ENCODE measurements at regions not wholly inside any gene's neighbourhood (a gene's known extent, or its start where the extent isn't known, plus 50 kb on each side); places are given as distances from the start of the nearest gene placed in this dataset.

- Histone ChIP-seq H3K9me3 (ENCODE audit: low read length) (no peaks in the 10 kb centered on the region), H3K9ac (ENCODE audit: low read length) (no peak overlapping the region), H3K9me2 (replicated peaks; ENCODE audit: low read length) (no peaks in the 10 kb centered on the region), H3K27ac (ENCODE audit: low read length) (no peak overlapping the region), H3K4me1 (ENCODE audit: insufficient read depth, low read length) (peaks cover 25% of the 10 kb centered on the region), H2AFZ (ENCODE audit: low read length) (no peak overlapping the region), H3K27me3 (ENCODE audit: low read length) (no peaks in the 10 kb centered on the region), H4K20me1 (ENCODE audit: low read length) (no peaks in the 10 kb centered on the region), H3F3A (ENCODE audit: low read length, unreplicated experiment) (no peaks in the 10 kb centered on the region), H3K4me2 (ENCODE audit: low read length) (no peak overlapping the region), H3K4me3 (ENCODE audit: low read length) (no peak overlapping the region), H3K79me2 (ENCODE audit: low read length) (no peaks in the 10 kb centered on the region), H3K36me3 (ENCODE audit: low read depth, low read length) (no peaks in the 10 kb centered on the region)
- ATAC-seq (no peak), DNase-seq (no peak)
- TF ChIP-seq, protein P1, sequence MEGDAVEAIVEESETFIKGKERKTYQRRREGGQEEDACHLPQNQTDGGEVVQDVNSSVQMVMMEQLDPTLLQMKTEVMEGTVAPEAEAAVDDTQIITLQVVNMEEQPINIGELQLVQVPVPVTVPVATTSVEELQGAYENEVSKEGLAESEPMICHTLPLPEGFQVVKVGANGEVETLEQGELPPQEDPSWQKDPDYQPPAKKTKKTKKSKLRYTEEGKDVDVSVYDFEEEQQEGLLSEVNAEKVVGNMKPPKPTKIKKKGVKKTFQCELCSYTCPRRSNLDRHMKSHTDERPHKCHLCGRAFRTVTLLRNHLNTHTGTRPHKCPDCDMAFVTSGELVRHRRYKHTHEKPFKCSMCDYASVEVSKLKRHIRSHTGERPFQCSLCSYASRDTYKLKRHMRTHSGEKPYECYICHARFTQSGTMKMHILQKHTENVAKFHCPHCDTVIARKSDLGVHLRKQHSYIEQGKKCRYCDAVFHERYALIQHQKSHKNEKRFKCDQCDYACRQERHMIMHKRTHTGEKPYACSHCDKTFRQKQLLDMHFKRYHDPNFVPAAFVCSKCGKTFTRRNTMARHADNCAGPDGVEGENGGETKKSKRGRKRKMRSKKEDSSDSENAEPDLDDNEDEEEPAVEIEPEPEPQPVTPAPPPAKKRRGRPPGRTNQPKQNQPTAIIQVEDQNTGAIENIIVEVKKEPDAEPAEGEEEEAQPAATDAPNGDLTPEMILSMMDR (conservative IDR thresholded peaks at IDR 0.05; ENCODE audit: low read depth, low read length): no peak
- TF ChIP-seq EZH2 (IDR thresholded peaks at IDR 0.05; ENCODE audit: low read length, unreplicated experiment) (no peak), EZH2phosphoT487 (IDR thresholded peaks at IDR 0.05; ENCODE audit: borderline replicate concordance, low read length) (no peak)
- intact Hi-C loops (cut with micrococcal nuclease): no loop called here
- no TSS peak for BruUV-seq (replicated peaks)
- ChIA-PET POLR2A (ENCODE audit: unreplicated experiment) (no interaction called here), CTCF (no interaction called here)
Observed at GRCh38 chr12:75846102-75846501, 185.5 kb downstream of the PHLDA1 start.

DNA sequence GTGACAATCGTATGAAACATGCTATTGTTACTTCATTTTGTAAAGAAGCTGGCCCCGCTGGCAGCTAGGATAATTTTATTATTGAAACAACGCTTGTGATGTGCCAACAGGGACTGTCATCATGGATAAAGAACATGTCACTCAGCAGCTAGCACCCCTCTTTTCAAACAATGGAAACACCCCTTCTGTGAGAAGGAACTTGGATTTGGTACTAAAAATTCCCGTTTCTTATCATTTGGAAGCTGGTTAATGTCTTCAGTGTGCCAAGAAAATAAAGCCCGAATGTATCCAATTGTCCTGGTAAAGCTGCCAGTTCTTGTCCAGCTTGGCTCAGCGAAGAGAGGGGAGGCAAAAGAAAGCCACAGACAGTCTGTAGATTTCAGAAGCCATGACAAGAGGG lies 186.6 kb downstream of the PHLDA1 start:
- H3K79me2 ChIP-seq (ENCODE audit: low read length): no peaks in the 10 kb centered on the region
- H3K9me2 ChIP-seq (replicated peaks; ENCODE audit: low read length): no peaks in the 10 kb centered on the region
- ATAC-seq (no peak), DNase-seq (no peak)
- peaks cover 14% of the 10 kb centered on the region for H3K4me1 ChIP-seq (ENCODE audit: insufficient read depth, low read length)
- no peak overlapping the region for H3K9ac ChIP-seq (ENCODE audit: low read length)
- no peaks in the 10 kb centered on the region for H3K27me3 ChIP-seq (ENCODE audit: low read length)
- TF ChIP-seq, protein P1 (conservative IDR thresholded peaks at IDR 0.05; ENCODE audit: low read depth, low read length): no peak
- TF ChIP-seq EZH2 (IDR thresholded peaks at IDR 0.05; ENCODE audit: low read length, unreplicated experiment) (no peak), EZH2phosphoT487 (IDR thresholded peaks at IDR 0.05; ENCODE audit: borderline replicate concordance, low read length) (no peak)
- no peak overlapping the region for H3K4me2 ChIP-seq (ENCODE audit: low read length)
- intact Hi-C loops (cut with micrococcal nuclease): no loop called here
- no peak overlapping the region for H2AFZ ChIP-seq (ENCODE audit: low read length)
- POLR2A ChIA-PET (ENCODE audit: unreplicated experiment): no interaction called here
- no peaks in the 10 kb centered on the region for H3K9me3 ChIP-seq (ENCODE audit: low read length)
- H4K20me1 ChIP-seq (ENCODE audit: low read length): no peaks in the 10 kb centered on the region
- H3K27ac ChIP-seq (ENCODE audit: low read length): no peak overlapping the region
- CTCF ChIA-PET: no interaction called here
- H3K4me3 ChIP-seq (ENCODE audit: low read length): no peak overlapping the region
- H3K36me3 ChIP-seq (ENCODE audit: low read depth, low read length): no peaks in the 10 kb centered on the region
- H3F3A ChIP-seq (ENCODE audit: low read length, unreplicated experiment): no peaks in the 10 kb centered on the region
- BruUV-seq (replicated peaks): no TSS peak

DNA sequence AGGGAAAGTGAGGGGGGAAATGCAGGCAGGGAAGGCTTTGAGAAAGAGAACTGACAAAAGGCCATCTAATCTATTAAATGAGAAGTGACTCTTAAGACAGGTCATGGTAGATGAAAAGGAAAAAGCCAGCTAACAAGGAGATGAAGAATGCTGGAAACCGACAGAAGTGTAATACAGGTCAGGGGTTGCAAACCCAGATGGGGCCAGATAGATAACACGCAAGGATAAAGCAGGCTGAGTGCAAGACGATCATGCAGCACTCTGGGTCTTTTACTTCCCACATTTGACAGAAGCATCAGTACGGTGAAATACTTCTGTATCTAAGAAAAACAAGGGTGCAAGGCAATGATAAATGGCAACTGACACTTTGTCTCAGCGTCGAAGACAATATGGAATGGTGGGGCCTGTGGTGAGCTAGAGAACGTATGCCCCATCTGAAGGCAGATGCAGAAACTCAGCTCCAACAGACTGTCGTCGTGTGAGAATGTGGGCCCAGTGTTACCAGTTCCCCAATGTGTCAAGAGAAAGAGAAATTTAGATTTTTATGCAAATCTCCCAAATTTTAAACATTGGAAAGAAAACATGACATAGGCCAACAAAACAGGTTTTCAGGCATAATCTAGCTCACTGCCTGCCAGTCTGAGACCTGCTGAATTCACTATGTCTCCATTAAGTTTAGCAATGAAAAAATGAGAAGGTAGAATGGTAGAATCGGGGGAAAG lies 187.4 kb downstream of the PHLDA1 start:
- no TSS peak for BruUV-seq (replicated peaks)
- H3K27ac ChIP-seq (ENCODE audit: low read length): no peak overlapping the region
- H3K79me2 ChIP-seq (ENCODE audit: low read length): no peaks in the 10 kb centered on the region
- no peaks in the 10 kb centered on the region for H3K9me3 ChIP-seq (ENCODE audit: low read length)
- POLR2A ChIA-PET (ENCODE audit: unreplicated experiment): no interaction called here
- H3K4me2 ChIP-seq (ENCODE audit: low read length): no peak overlapping the region
- no peak overlapping the region for H3K4me3 ChIP-seq (ENCODE audit: low read length)
- intact Hi-C loops (cut with micrococcal nuclease): no loop called here
- no peaks in the 10 kb centered on the region for H3K27me3 ChIP-seq (ENCODE audit: low read length)
- TF ChIP-seq EZH2phosphoT487 (IDR thresholded peaks at IDR 0.05; ENCODE audit: borderline replicate concordance, low read length) (no peak), EZH2 (IDR thresholded peaks at IDR 0.05; ENCODE audit: low read length, unreplicated experiment) (no peak)
- TF ChIP-seq, protein P1 (conservative IDR thresholded peaks at IDR 0.05; ENCODE audit: low read depth, low read length): no peak
- CTCF ChIA-PET: no interaction called here
- no peak overlapping the region for H2AFZ ChIP-seq (ENCODE audit: low read length)
- H3K36me3 ChIP-seq (ENCODE audit: low read depth, low read length): no peaks in the 10 kb centered on the region
- peaks cover 6% of the 10 kb centered on the region for H3K4me1 ChIP-seq (ENCODE audit: insufficient read depth, low read length)
- ATAC-seq (no peak), DNase-seq (no peak)
- no peaks in the 10 kb centered on the region for H3K9me2 ChIP-seq (replicated peaks; ENCODE audit: low read length)
- H4K20me1 ChIP-seq (ENCODE audit: low read length): no peaks in the 10 kb centered on the region
- no peaks in the 10 kb centered on the region for H3F3A ChIP-seq (ENCODE audit: low read length, unreplicated experiment)
- no peak overlapping the region for H3K9ac ChIP-seq (ENCODE audit: low read length)

All from PC-3 (cell line).